Neural crest cell (in vitro differentiated cells): ENCODE measurements at regions not wholly inside any gene's neighbourhood (a gene's known extent, or its start where the extent isn't known, plus 50 kb on each side); places are given as distances from the start of the nearest gene placed in this dataset.
A peak's percentile ranks its signal among the peaks of the same experiment; 100 is the strongest.
"Not testable (repeated sequence)": the region's sequence is repeated elsewhere in the genome, so short reads cannot be mapped to it uniquely, and the experiment has no call there.

Experiments used
- DNase-seq: peaks from one replicate; pipeline ENCODE4 v3.0.0; 2021; ENCODE audit warnings: low read depth, mixed read lengths, low spot score
- H3K27ac Mint-ChIP-seq: one replicate; pipeline ENCODE4 v1.8.0; 2021; ENCODE audit warnings: mild to moderate bottlenecking, mixed read lengths; ENCODE audit not compliant: unreplicated experiment
- H3K27me3 Mint-ChIP-seq: 2 replicates; pipeline ENCODE4 v1.8.0; 2021; ENCODE audit warnings: low read depth, mild to moderate bottlenecking, mixed read lengths
- H3K36me3 Mint-ChIP-seq: 2 replicates; pipeline ENCODE4 v1.8.0; 2021; ENCODE audit warnings: low read depth, mild to moderate bottlenecking, mixed read lengths
- H3K4me1 Mint-ChIP-seq: 2 replicates; pipeline ENCODE4 v1.8.0; 2021; ENCODE audit warnings: mixed read lengths
- H3K4me3 Mint-ChIP-seq: one replicate; pipeline ENCODE4 v1.8.0; 2021; ENCODE audit warnings: mild to moderate bottlenecking, mixed read lengths
- H3K9me3 Mint-ChIP-seq: 2 replicates; pipeline ENCODE4 v1.8.0; 2021; ENCODE audit warnings: mixed read lengths
- CTCF ChIP-seq: fragments of 200-600 bp; sonication (generic); conservative IDR thresholded peaks from 2 replicates; pipeline ENCODE4 v1.5.0; 2021; ENCODE audit warnings: antibody characterized with exemption, mild to moderate bottlenecking

DNA sequence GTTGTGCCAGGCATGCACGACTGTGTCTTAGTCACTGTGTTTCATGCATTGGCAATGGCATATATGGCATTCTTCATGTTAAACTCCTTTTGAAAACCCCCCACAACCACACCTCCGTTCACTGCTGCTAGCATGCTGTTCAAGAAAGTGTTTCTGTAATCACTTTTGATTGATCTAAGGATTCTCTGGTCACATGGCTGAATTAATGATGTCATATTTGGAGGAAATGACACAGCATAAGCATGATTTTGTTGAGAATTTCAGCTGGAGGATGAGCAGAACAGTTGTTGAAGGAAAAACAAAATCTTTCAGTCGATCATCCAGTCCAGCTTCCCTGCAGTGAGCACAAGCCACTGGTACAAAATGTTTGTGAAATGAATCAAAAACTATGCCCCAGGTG, 203.5 kb upstream of the ECI2 start:
- no peak for TF ChIP-seq CTCF
- H3K27ac Mint-ChIP-seq: no peak overlapping the region
- no peak overlapping the region for H3K4me3 Mint-ChIP-seq
- peaks cover 3% of the 10 kb centered on the region for H3K36me3 Mint-ChIP-seq
- peaks cover 33% of the 10 kb centered on the region for H3K4me1 Mint-ChIP-seq
- no peaks in the 10 kb centered on the region for H3K9me3 Mint-ChIP-seq
- no peaks in the 10 kb centered on the region for H3K27me3 Mint-ChIP-seq
- DNase-seq: no peak

GRCh38 chr6:4336778-4337442, 201.5 kb upstream of the ECI2 start:
- Mint-ChIP-seq H3K36me3 (peaks cover 3% of the 10 kb centered on the region), H3K9me3 (no peaks in the 10 kb centered on the region), H3K27ac (no peak overlapping the region), H3K4me1 (peaks cover 33% of the 10 kb centered on the region), H3K27me3 (no peaks in the 10 kb centered on the region), H3K4me3 (no peak overlapping the region)
- no peak for DNase-seq
- no peak for TF ChIP-seq CTCF

DNA sequence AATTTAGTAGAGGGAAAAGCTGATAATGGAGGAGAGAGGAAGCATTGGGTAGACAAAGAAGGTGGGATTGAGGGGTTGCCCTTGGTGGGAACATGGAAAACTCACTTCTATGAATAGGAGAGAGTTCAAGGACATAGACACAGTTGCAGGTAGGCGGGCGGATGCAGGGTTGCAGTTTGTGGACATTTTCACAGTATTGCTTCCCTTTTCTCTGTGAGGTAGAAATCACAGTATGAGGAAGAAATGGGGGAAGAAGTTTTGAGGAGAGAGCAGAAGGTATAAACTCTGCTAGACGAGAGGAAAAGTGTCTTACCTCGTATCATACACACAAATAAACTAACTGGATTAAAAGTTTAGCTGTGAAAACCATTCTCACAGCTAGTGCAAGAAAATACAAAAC, 200.7 kb upstream of the ECI2 start:
- Mint-ChIP-seq H3K27ac (no peak overlapping the region), H3K4me1 (peaks cover 33% of the 10 kb centered on the region), H3K27me3 (no peaks in the 10 kb centered on the region), H3K9me3 (no peaks in the 10 kb centered on the region), H3K4me3 (no peak overlapping the region), H3K36me3 (peaks cover 3% of the 10 kb centered on the region)
- TF ChIP-seq CTCF: no peak
- DNase-seq: no peak

DNA sequence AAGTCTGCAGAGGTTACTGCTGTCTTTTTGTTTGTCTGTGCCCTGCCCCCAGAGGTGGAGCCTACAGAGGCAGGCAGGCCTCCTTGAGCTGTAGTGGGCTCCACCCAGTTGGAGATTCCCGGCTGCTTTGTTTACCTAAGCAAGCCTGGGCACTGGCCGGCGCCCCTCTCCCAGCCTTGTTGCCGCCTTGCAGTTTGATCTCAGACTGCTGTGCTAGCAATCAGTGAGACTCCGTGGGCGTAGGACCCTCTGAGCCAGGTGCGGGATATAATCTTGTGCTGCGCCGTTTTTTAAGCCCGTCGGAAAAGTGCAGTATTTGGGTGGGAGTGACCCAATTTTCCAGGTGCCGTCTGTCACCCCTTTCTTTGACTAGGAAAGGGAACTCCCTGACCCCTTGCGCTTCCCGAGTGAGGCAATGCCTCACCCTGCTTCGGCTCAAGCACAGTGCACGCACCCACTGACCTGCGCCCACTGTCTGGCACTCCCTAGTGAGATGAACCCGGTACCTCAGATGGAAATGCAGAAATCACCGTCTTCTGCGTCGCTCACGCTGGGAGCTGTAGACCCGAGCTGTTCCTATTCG, 198.9 kb upstream of the ECI2 start:
- not testable (repeated sequence) for H3K27me3 Mint-ChIP-seq, H3K9me3 Mint-ChIP-seq, DNase-seq, H3K36me3 Mint-ChIP-seq, H3K27ac Mint-ChIP-seq
- Mint-ChIP-seq H3K4me3 (peak overlapping the region; percentile 70), H3K4me1 (peaks cover 25% of the 10 kb centered on the region)

GRCh38 chr6:4327841-4328240, 192.5 kb upstream of the ECI2 start:
- Mint-ChIP-seq H3K4me3 (no peak overlapping the region), H3K4me1 (peaks cover 3% of the 10 kb centered on the region), H3K9me3 (peaks cover 6% of the 10 kb centered on the region), H3K27ac (no peak overlapping the region), H3K27me3 (no peaks in the 10 kb centered on the region), H3K36me3 (peaks cover 2% of the 10 kb centered on the region)
- DNase-seq: no peak
- no peak for TF ChIP-seq CTCF

DNA sequence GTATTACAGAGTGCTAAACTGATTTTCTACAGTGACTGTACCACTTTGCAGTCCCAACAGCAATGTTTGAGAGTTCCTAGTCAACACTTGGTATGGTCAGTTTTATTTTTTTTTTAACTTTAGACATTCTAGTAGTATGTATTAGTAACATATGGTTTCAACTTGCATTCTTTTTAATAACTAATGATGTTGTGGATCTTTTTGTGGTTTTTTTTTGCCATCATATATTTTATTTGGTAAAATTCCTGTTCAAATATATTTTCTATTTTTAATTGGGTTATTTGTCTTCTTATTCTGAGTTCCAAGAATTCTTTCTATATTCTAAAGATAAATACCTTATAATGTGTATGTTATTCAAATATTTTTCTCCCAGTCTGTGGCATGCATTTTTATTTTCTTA, 189.4 kb upstream of the ECI2 start:
- Mint-ChIP-seq H3K27ac (no peak overlapping the region), H3K36me3 (peaks cover 2% of the 10 kb centered on the region), H3K4me3 (no peak overlapping the region), H3K9me3 (peaks cover 8% of the 10 kb centered on the region), H3K4me1 (peaks cover 19% of the 10 kb centered on the region), H3K27me3 (no peaks in the 10 kb centered on the region)
- no peak for TF ChIP-seq CTCF
- DNase-seq: no peak
